ENCODE measurements at regions not wholly inside any gene's neighbourhood (a gene's known extent, or its start where the extent isn't known, plus 50 kb on each side); places are given as distances from the start of the nearest gene placed in this dataset.
A peak's percentile ranks its signal among the peaks of the same experiment; 100 is the strongest.
"Not testable (repeated sequence)": the region's sequence is repeated elsewhere in the genome, so short reads cannot be mapped to it uniquely, and the experiment has no call there.

GRCh38 chr22:23437779-23438178, 142.3 kb downstream of the IGLL1 start:
- Histone ChIP-seq H3K4me3 (no peak overlapping the region), H3K4me1 (peaks cover 5% of the 10 kb centered on the region), H3K36me3 (no peaks in the 10 kb centered on the region), H3K27me3 (ENCODE audit: low read depth) (peaks cover 26% of the 10 kb centered on the region), H3K27ac (replicated peaks) (no peak overlapping the region), H3K9me3 (replicated peaks) (no peaks in the 10 kb centered on the region)
- no peak for TF ChIP-seq CTCF (IDR thresholded peaks at IDR 0.05; ENCODE audit: borderline replicate concordance)
- intact Hi-C loops (cut with micrococcal nuclease): no loop called here
- DNase-seq: no peak

GRCh38 chr22:23437107-23437395, 143.0 kb downstream of the IGLL1 start:
- H3K36me3 ChIP-seq; intact Hi-C loops (cut with micrococcal nuclease); H3K4me3 ChIP-seq; H3K9me3 ChIP-seq (replicated peaks); H3K4me1 ChIP-seq; DNase-seq; H3K27ac ChIP-seq (replicated peaks): not testable (repeated sequence)
- H3K27me3 ChIP-seq (ENCODE audit: low read depth): peaks cover 34% of the 10 kb centered on the region

GRCh38 chr22:23436354-23437106, 143.6 kb downstream of the IGLL1 start:
- intact Hi-C loops (cut with micrococcal nuclease); H3K9me3 ChIP-seq (replicated peaks); H3K4me1 ChIP-seq; H3K27ac ChIP-seq (replicated peaks); DNase-seq; H3K36me3 ChIP-seq; H3K4me3 ChIP-seq: not testable (repeated sequence)
- peaks cover 39% of the 10 kb centered on the region for H3K27me3 ChIP-seq (ENCODE audit: low read depth)

GRCh38 chr22:23435186-23435585, 144.9 kb downstream of the IGLL1 start:
- H3K4me3 ChIP-seq; H3K9me3 ChIP-seq (replicated peaks); DNase-seq; H3K27ac ChIP-seq (replicated peaks); intact Hi-C loops (cut with micrococcal nuclease); H3K4me1 ChIP-seq; H3K36me3 ChIP-seq: not testable (repeated sequence)
- H3K27me3 ChIP-seq (ENCODE audit: low read depth): peaks cover 49% of the 10 kb centered on the region

- Histone ChIP-seq H3K9me3 (replicated peaks) (peaks cover 15% of the 10 kb centered on the region), H3K27me3 (ENCODE audit: low read depth) (peaks cover 43% of the 10 kb centered on the region)
- H3K4me3 ChIP-seq; H3K27ac ChIP-seq (replicated peaks); intact Hi-C loops (cut with micrococcal nuclease); H3K36me3 ChIP-seq; H3K4me1 ChIP-seq; DNase-seq: not testable (repeated sequence)
These were observed 145.8 kb downstream of the IGLL1 start for GRCh38 chr22:23434198-23434830.

- Histone ChIP-seq H3K4me3 (peak overlapping the region; percentile 48), H3K9me3 (replicated peaks) (peaks cover 22% of the 10 kb centered on the region), H3K27me3 (ENCODE audit: low read depth) (peaks cover 41% of the 10 kb centered on the region)
- H3K27ac ChIP-seq (replicated peaks); H3K4me1 ChIP-seq; intact Hi-C loops (cut with micrococcal nuclease); DNase-seq; H3K36me3 ChIP-seq: not testable (repeated sequence)
- TF ChIP-seq CTCF (IDR thresholded peaks at IDR 0.05; ENCODE audit: borderline replicate concordance): peak; percentile 57
These were observed 146.7 kb downstream of the IGLL1 start for GRCh38 chr22:23433127-23434005.

DNA sequence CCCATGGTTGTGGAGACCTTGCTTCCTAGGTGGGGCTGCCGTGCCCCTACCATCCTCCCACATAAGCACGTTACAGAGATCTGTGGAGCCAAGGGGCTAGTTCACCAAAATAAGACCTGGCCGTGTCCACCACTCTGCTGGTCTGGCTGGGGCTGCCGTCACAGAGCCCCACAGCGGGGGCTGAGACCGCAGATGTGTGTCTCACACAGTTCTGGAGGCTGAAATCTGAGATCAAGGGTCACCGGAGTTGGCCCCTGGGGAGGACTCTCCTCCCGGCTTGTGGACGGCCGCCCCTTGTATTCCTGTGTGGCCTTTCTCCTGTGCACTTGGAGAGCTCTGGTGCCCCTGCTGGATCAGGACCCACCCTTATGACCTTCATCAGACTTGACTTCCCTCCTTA, 147.4 kb downstream of the IGLL1 start:
- H3K4me1 ChIP-seq; H3K4me3 ChIP-seq; DNase-seq; H3K27ac ChIP-seq (replicated peaks); intact Hi-C loops (cut with micrococcal nuclease); H3K36me3 ChIP-seq: not testable (repeated sequence)
- H3K9me3 ChIP-seq (replicated peaks): peaks cover 28% of the 10 kb centered on the region
- peaks cover 35% of the 10 kb centered on the region for H3K27me3 ChIP-seq (ENCODE audit: low read depth)
